GM12878 (cell line): ENCODE measurements at regions not wholly inside any gene's neighbourhood (a gene's known extent, or its start where the extent isn't known, plus 50 kb on each side); places are given as distances from the start of the nearest gene placed in this dataset.

ENCODE experiments used
- ATAC-seq: fragments of 200-7000 bp; cut with Tn5 transposase; 3 replicates; pipeline ENCODE4 v1.9.1; 2020; ENCODE audit warnings: mild to moderate bottlenecking, moderate library complexity
- BruUV-seq: library from RNA; stranded (reverse); fragments of 400-500 nt; replicated peaks from 2 replicates; lab custom pipeline; 2021; lab: Mats Ljungman, UMichigan
- CTCF ChIA-PET: fragments of 300-600 bp; sonication (Branson Sonifier 250); formaldehyde crosslinking; extraction: SDS; loops from one replicate; lab custom pipeline; 2021; ENCODE audit warnings: inconsistent platforms; lab: Yijun Ruan, JAX
- POLR2A ChIA-PET: fragments of 350-600 bp; formaldehyde crosslinking; extraction: SDS; loops from one replicate; lab custom pipeline; 2021; ENCODE audit warnings: inconsistent platforms; lab: Charles Lee
- RAD21 ChIA-PET: fragments of 300-600 bp; sonication (Branson Sonifier 250); formaldehyde crosslinking; loops from one replicate; lab custom pipeline; 2023; ENCODE audit warnings: antibody characterized with exemption; ENCODE audit not compliant: unreplicated experiment; lab: Charles Lee
- SMC1A ChIA-PET: fragments of 300-600 bp; sonication (Branson Sonifier 250); formaldehyde crosslinking; loops from one replicate; lab custom pipeline; 2023; ENCODE audit not compliant: unreplicated experiment, uncharacterized antibody; lab: Charles Lee
- DNase-seq: peaks from one replicate; pipeline ENCODE4 v3.0.0-alpha.2; 2011; ENCODE audit warnings: low read depth, low spot score
- FAIRE-seq: peaks from 3 replicates; lab custom pipeline; 2011; peaks lifted over from hg19 to GRCh38; lab: Jason Lieb, UNC
- H2AFZ ChIP-seq: 2 replicates; pipeline ENCODE4 v1.6.0; 2011; ENCODE audit warnings: low read depth, low read length, control low read depth; ENCODE audit not compliant: control insufficient read depth
- H3K27ac ChIP-seq: 2 replicates; pipeline ENCODE4 v1.5.1; 2011; ENCODE audit warnings: control low read depth; ENCODE audit not compliant: control insufficient read depth, insufficient read depth
- H3K27me3 ChIP-seq, 2 experiments: replicated peaks in 1 of 2; 2 replicates each; pipeline versions ENCODE4 v1.6.0 to v1.6.1; 2011; ENCODE audit warnings: low read length in 1 of 2; ENCODE audit not compliant: control insufficient read depth in 2 of 2, insufficient read depth in 2 of 2
- H3K36me3 ChIP-seq, 2 experiments: 2 replicates each; pipeline ENCODE4 v1.5.1; 2011; ENCODE audit warnings: low read length in 1 of 2; ENCODE audit not compliant: control insufficient read depth in 2 of 2, insufficient read depth in 2 of 2
- H3K4me1 ChIP-seq: 2 replicates; pipeline ENCODE4 v1.6.1; 2011; ENCODE audit warnings: mild to moderate bottlenecking, low read length, moderate library complexity, mixed read lengths; ENCODE audit not compliant: control insufficient read depth, insufficient read depth
- H3K4me2 ChIP-seq: 2 replicates; pipeline ENCODE4 v1.6.0; 2011; ENCODE audit warnings: control low read depth; ENCODE audit not compliant: control insufficient read depth, insufficient read depth
- H3K4me3 ChIP-seq: fragments of 200-600 bp; sonication (generic); 2 replicates; pipeline ENCODE4 v1.5.1; 2016
- H3K79me2 ChIP-seq: 2 replicates; pipeline ENCODE4 v1.6.0; 2011; ENCODE audit warnings: low read length; ENCODE audit not compliant: control insufficient read depth, insufficient read depth
- H3K9ac ChIP-seq: 2 replicates; pipeline ENCODE4 v1.8.0; 2011; ENCODE audit warnings: low read length, control low read depth, mixed read lengths; ENCODE audit not compliant: control insufficient read depth, insufficient read depth
- H3K9me3 ChIP-seq: replicated peaks from 3 replicates; pipeline ENCODE4 v1.5.1; 2011; ENCODE audit warnings: mild to moderate bottlenecking, low read length; ENCODE audit not compliant: control insufficient read depth, insufficient read depth
- H4K20me1 ChIP-seq: 2 replicates; pipeline ENCODE4 v1.6.0; 2011; ENCODE audit not compliant: control insufficient read depth, insufficient read depth
- TBL1XR1 ChIP-seq: IDR thresholded peaks from 2 replicates; pipeline ENCODE4 v1.6.1; 2012; ENCODE audit warnings: low read depth, low read length, improper control_type of control experiment
- TCF12 ChIP-seq: IDR thresholded peaks from 2 replicates; pipeline ENCODE4 v1.6.1; 2011; ENCODE audit warnings: low read depth, mild to moderate bottlenecking, low read length
- ZBTB11 ChIP-seq: fragments of 450-650 bp; formaldehyde crosslinking; IDR thresholded peaks from 2 replicates; pipeline ENCODE4 v1.5.0; 2022; ENCODE audit warnings: mild to moderate bottlenecking, missing genetic modification characterization
- ZBTB4 ChIP-seq: fragments of 450-650 bp; formaldehyde crosslinking; IDR thresholded peaks from 2 replicates; pipeline ENCODE4 v1.4.0; 2022; ENCODE audit warnings: mild to moderate bottlenecking, moderate library complexity
- whole genome bisulfite sequencing: methylation state at CpG from one replicate; pipeline ENCODE4 v1.1.6; 2016; ENCODE audit warnings: low lambda C conversion rate; ENCODE audit not compliant: insufficient replicate concordance, insufficient coverage; ENCODE audit errors: missing lambda C conversion rate; 5-methylcytosine and 5-hydroxymethylcytosine counted together
- in situ Hi-C: fragments of 300-500 bp; cut with MboI; formaldehyde crosslinking; loops from 9 replicates; pipeline ENCODE4 v1.14.3; 2018; ENCODE audit warnings: mixed read lengths
- intact Hi-C: fragments of 100-400 bp; cut with micrococcal nuclease; formaldehyde crosslinking; loops from one replicate; pipeline ENCODE4 v1.14.2; 2022; ENCODE audit not compliant: unreplicated experiment

- Histone ChIP-seq H3K36me3 (no peaks in the 10 kb centered on the region), H3K27ac (no peak overlapping the region), H3K27me3 (no peaks in the 10 kb centered on the region), H3K4me1 (no peaks in the 10 kb centered on the region), H3K9ac (no peak overlapping the region), H3K9me3 (no peaks in the 10 kb centered on the region), H3K4me3 (no peak overlapping the region), H4K20me1 (no peaks in the 10 kb centered on the region), H3K79me2 (no peaks in the 10 kb centered on the region), H3K4me2 (no peak overlapping the region)
- SMC1A ChIA-PET, result interaction anchor here (1.1 kb wide), 1 partner anchor 21 kb away, joined by 3 read pairs; no protein-coding TSS in a partner anchor
- intact Hi-C loops (no loop called here), in situ Hi-C loops (no loop called here)
- no peak for FAIRE-seq
- no peak for ATAC-seq
- no peak for DNase-seq
- POLR2A ChIA-PET, result no interaction called here
- no TSS peak for BruUV-seq
- 27% methylated on average over 4 of the region's 4 CpGs for WGBS
- RAD21 ChIA-PET, result no interaction called here
- CTCF ChIA-PET, result interaction anchor here (0.7 kb wide), 1 partner anchor 128 kb away, joined by 3 read pairs; no protein-coding TSS in a partner anchor
- TF ChIP-seq TCF12 (no peak), TBL1XR1 (no peak), ZBTB4 (no peak), ZBTB11 (CRISPR knock-in tag) (no peak)
- TF ChIP-seq, all 136 proteins: peak for 0
- H2AFZ ChIP-seq, result no peak overlapping the region
These were observed 139.8 kb upstream of the VCX3A start for GRCh38 chrX:6674734-6675133.
